GM23338 (cell line): ENCODE measurements at regions not wholly inside any gene's neighbourhood (a gene's known extent, or its start where the extent isn't known, plus 50 kb on each side); places are given as distances from the start of the nearest gene placed in this dataset.

Experiments used
- ATAC-seq: fragments of 200-7000 bp; cut with Tn5 transposase; 3 replicates; pipeline ENCODE4 v1.9.1; 2020
- DNase-seq: peaks from one replicate; pipeline ENCODE4 v3.0.0-alpha.2; 2015; ENCODE audit warnings: low spot score
- H2AFZ ChIP-seq: fragments of 200-600 bp; sonication (generic); 2 replicates; pipeline ENCODE4 v1.8.0; 2016; ENCODE audit warnings: antibody characterized with exemption, mild to moderate bottlenecking, moderate library complexity
- H3F3A ChIP-seq: fragments of 200-600 bp; sonication (generic); replicated peaks from 2 replicates; pipeline ENCODE4 v1.8.0; 2017; ENCODE audit warnings: antibody characterized with exemption, mixed run types, low read depth
- H3K27ac ChIP-seq: fragments of 200-600 bp; sonication (generic); 2 replicates; pipeline ENCODE4 v1.6.1; 2016; ENCODE audit warnings: low read depth
- H3K27me3 ChIP-seq: fragments of 200-600 bp; sonication (generic); 2 replicates; pipeline ENCODE4 v1.8.0; 2016; ENCODE audit warnings: mild to moderate bottlenecking, mixed run types, moderate library complexity; ENCODE audit not compliant: insufficient read depth
- H3K36me3 ChIP-seq: fragments of 200-600 bp; sonication (generic); 2 replicates; pipeline ENCODE4 v1.8.0; 2016; ENCODE audit warnings: mild to moderate bottlenecking; ENCODE audit not compliant: insufficient read depth
- H3K4me1 ChIP-seq: fragments of 200-600 bp; sonication (generic); 2 replicates; pipeline ENCODE4 v1.8.0; 2016; ENCODE audit warnings: mild to moderate bottlenecking, moderate library complexity; ENCODE audit not compliant: insufficient read depth
- H3K4me2 ChIP-seq: fragments of 200-600 bp; sonication (generic); 2 replicates; pipeline ENCODE4 v1.7.1; 2017; ENCODE audit warnings: mixed run types
- H3K4me3 ChIP-seq: fragments of 200-600 bp; sonication (generic); 2 replicates; pipeline ENCODE4 v1.6.1; 2016; ENCODE audit warnings: mixed run types
- H3K79me2 ChIP-seq: fragments of 200-600 bp; sonication (generic); replicated peaks from 2 replicates; pipeline ENCODE4 v1.8.0; 2017; ENCODE audit warnings: mild to moderate bottlenecking; ENCODE audit not compliant: insufficient read depth
- H3K9me2 ChIP-seq: fragments of 200-600 bp; sonication (generic); 2 replicates; pipeline ENCODE4 v1.8.0; 2017; ENCODE audit not compliant: insufficient read depth
- H4K20me1 ChIP-seq: fragments of 200-600 bp; sonication (generic); replicated peaks from 2 replicates; pipeline ENCODE4 v1.8.0; 2017; ENCODE audit warnings: mild to moderate bottlenecking; ENCODE audit not compliant: insufficient read depth
- H3K27ac Mint-ChIP-seq: 2 replicates; pipeline ENCODE4 v1.8.0; 2020; ENCODE audit warnings: inconsistent platforms, mild to moderate bottlenecking, moderate library complexity, mixed read lengths
- H3K27me3 Mint-ChIP-seq: 3 replicates; pipeline ENCODE4 v1.8.0; 2022; ENCODE audit warnings: low read depth, mild to moderate bottlenecking, moderate library complexity, mixed read lengths, inconsistent platforms; ENCODE audit not compliant: insufficient read depth, poor library complexity
- H3K36me3 Mint-ChIP-seq: 3 replicates; pipeline ENCODE4 v1.8.0; 2021; ENCODE audit warnings: low read depth, mild to moderate bottlenecking, inconsistent platforms, moderate library complexity, mixed read lengths
- H3K4me1 Mint-ChIP-seq: 3 replicates; pipeline ENCODE4 v1.8.0; 2020; ENCODE audit warnings: mild to moderate bottlenecking, inconsistent platforms, mixed read lengths
- H3K4me3 Mint-ChIP-seq: 3 replicates; pipeline ENCODE4 v1.8.0; 2021; ENCODE audit warnings: moderate library complexity, mild to moderate bottlenecking, inconsistent platforms, mixed read lengths
- H3K9me3 Mint-ChIP-seq: 3 replicates; pipeline ENCODE4 v1.8.0; 2020; ENCODE audit warnings: moderate library complexity, mild to moderate bottlenecking, inconsistent platforms, mixed read lengths
- CREB1 ChIP-seq: fragments of 250-450 bp; sonication (Bioruptor Pico); IDR thresholded peaks from 2 replicates; pipeline ENCODE4 v1.5.0; 2020; ENCODE audit warnings: low read depth, mild to moderate bottlenecking, moderate library complexity
- EZH2phosphoT487 ChIP-seq: fragments of 200-600 bp; sonication (generic); IDR thresholded peaks from one replicate; pipeline ENCODE4 v1.8.1; 2018; ENCODE audit warnings: antibody characterized with exemption; ENCODE audit not compliant: unreplicated experiment
- POLR2AphosphoS5 ChIP-seq: IDR thresholded peaks from 2 replicates; pipeline ENCODE4 v1.6.1; 2016; ENCODE audit warnings: antibody characterized with exemption, low read depth
- ZNF114 ChIP-seq: fragments of 250-450 bp; sonication (Bioruptor Pico); IDR thresholded peaks from 2 replicates; pipeline ENCODE4 v1.5.0; 2020; ENCODE audit warnings: mild to moderate bottlenecking, moderate library complexity
- TF ChIP-seq, protein P1 (sequence below): IDR thresholded peaks from one replicate; pipeline ENCODE4 v1.6.1; 2018; ENCODE audit warnings: antibody characterized with exemption; ENCODE audit not compliant: unreplicated experiment
- TF ChIP-seq, protein P2 (sequence below): fragments of 250-450 bp; sonication (Bioruptor Pico); IDR thresholded peaks from 2 replicates; pipeline ENCODE4 v1.5.0; 2020; ENCODE audit warnings: mild to moderate bottlenecking, moderate library complexity

DNA sequence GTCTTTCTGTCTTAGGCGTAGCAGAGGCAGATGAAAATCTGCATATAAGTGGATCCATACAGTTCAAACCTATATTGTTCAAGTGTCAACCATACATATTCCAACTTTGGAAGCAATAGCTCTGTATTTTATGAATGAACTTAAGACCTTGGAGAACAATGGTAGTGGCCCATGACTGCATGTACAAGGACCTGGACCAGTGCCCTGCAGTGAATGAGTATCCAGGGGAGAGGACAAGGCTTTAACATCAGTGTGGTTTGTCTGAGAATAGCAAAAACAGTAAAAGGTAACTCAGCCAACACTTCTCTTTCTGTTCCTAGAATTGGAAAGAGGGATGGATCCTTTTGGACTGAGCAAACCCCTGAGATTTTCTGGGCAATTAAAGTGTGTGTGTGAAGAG, 230.8 kb upstream of the LINC00305 start:
- H3K36me3 ChIP-seq, result no peaks in the 10 kb centered on the region
- no peak overlapping the region for H3K4me3 Mint-ChIP-seq
- TF ChIP-seq, protein P1, sequence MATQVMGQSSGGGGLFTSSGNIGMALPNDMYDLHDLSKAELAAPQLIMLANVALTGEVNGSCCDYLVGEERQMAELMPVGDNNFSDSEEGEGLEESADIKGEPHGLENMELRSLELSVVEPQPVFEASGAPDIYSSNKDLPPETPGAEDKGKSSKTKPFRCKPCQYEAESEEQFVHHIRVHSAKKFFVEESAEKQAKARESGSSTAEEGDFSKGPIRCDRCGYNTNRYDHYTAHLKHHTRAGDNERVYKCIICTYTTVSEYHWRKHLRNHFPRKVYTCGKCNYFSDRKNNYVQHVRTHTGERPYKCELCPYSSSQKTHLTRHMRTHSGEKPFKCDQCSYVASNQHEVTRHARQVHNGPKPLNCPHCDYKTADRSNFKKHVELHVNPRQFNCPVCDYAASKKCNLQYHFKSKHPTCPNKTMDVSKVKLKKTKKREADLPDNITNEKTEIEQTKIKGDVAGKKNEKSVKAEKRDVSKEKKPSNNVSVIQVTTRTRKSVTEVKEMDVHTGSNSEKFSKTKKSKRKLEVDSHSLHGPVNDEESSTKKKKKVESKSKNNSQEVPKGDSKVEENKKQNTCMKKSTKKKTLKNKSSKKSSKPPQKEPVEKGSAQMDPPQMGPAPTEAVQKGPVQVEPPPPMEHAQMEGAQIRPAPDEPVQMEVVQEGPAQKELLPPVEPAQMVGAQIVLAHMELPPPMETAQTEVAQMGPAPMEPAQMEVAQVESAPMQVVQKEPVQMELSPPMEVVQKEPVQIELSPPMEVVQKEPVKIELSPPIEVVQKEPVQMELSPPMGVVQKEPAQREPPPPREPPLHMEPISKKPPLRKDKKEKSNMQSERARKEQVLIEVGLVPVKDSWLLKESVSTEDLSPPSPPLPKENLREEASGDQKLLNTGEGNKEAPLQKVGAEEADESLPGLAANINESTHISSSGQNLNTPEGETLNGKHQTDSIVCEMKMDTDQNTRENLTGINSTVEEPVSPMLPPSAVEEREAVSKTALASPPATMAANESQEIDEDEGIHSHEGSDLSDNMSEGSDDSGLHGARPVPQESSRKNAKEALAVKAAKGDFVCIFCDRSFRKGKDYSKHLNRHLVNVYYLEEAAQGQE, result no peak
- TF ChIP-seq, protein P2, sequence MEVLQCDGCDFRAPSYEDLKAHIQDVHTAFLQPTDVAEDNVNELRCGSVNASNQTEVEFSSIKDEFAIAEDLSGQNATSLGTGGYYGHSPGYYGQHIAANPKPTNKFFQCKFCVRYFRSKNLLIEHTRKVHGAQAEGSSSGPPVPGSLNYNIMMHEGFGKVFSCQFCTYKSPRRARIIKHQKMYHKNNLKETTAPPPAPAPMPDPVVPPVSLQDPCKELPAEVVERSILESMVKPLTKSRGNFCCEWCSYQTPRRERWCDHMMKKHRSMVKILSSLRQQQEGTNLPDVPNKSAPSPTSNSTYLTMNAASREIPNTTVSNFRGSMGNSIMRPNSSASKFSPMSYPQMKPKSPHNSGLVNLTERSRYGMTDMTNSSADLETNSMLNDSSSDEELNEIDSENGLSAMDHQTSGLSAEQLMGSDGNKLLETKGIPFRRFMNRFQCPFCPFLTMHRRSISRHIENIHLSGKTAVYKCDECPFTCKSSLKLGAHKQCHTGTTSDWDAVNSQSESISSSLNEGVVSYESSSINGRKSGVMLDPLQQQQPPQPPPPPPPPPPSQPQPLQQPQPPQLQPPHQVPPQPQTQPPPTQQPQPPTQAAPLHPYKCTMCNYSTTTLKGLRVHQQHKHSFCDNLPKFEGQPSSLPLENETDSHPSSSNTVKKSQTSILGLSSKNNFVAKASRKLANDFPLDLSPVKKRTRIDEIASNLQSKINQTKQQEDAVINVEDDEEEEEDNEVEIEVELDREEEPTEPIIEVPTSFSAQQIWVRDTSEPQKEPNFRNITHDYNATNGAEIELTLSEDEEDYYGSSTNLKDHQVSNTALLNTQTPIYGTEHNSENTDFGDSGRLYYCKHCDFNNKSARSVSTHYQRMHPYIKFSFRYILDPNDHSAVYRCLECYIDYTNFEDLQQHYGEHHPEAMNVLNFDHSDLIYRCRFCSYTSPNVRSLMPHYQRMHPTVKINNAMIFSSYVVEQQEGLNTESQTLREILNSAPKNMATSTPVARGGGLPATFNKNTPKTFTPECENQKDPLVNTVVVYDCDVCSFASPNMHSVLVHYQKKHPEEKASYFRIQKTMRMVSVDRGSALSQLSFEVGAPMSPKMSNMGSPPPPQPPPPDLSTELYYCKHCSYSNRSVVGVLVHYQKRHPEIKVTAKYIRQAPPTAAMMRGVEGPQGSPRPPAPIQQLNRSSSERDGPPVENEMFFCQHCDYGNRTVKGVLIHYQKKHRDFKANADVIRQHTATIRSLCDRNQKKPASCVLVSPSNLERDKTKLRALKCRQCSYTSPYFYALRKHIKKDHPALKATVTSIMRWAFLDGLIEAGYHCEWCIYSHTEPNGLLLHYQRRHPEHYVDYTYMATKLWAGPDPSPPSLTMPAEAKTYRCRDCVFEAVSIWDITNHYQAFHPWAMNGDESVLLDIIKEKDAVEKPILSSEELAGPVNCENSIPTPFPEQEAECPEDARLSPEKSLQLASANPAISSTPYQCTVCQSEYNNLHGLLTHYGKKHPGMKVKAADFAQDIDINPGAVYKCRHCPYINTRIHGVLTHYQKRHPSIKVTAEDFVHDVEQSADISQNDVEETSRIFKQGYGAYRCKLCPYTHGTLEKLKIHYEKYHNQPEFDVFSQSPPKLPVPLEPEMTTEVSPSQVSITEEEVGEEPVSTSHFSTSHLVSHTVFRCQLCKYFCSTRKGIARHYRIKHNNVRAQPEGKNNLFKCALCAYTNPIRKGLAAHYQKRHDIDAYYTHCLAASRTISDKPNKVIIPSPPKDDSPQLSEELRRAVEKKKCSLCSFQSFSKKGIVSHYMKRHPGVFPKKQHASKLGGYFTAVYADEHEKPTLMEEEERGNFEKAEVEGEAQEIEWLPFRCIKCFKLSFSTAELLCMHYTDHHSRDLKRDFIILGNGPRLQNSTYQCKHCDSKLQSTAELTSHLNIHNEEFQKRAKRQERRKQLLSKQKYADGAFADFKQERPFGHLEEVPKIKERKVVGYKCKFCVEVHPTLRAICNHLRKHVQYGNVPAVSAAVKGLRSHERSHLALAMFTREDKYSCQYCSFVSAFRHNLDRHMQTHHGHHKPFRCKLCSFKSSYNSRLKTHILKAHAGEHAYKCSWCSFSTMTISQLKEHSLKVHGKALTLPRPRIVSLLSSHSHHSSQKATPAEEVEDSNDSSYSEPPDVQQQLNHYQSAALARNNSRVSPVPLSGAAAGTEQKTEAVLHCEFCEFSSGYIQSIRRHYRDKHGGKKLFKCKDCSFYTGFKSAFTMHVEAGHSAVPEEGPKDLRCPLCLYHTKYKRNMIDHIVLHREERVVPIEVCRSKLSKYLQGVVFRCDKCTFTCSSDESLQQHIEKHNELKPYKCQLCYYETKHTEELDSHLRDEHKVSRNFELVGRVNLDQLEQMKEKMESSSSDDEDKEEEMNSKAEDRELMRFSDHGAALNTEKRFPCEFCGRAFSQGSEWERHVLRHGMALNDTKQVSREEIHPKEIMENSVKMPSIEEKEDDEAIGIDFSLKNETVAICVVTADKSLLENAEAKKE (CRISPR knock-in tag), result no peak
- TF ChIP-seq POLR2AphosphoS5 (no peak), ZNF114 (CRISPR knock-in tag) (no peak), EZH2phosphoT487 (no peak), CREB1 (CRISPR knock-in tag) (no peak)

More for the DNA sequence above, 230.8 kb upstream of the LINC00305 start:
- Histone ChIP-seq H3K4me3 (no peak overlapping the region), H2AFZ (no peak overlapping the region), H3K27me3 (no peaks in the 10 kb centered on the region), H3K79me2 (no peaks in the 10 kb centered on the region), H4K20me1 (no peaks in the 10 kb centered on the region), H3K4me1 (no peaks in the 10 kb centered on the region), H3F3A (no peaks in the 10 kb centered on the region), H3K27ac (no peak overlapping the region), H3K9me2 (no peaks in the 10 kb centered on the region), H3K4me2 (no peak overlapping the region)
- ATAC-seq, result no peak
- Mint-ChIP-seq H3K9me3 (peaks cover 11% of the 10 kb centered on the region; the same call in 2 of the 3 replicates), H3K4me1 (peaks cover 10% of the 10 kb centered on the region; the same call in 2 of the 3 replicates), H3K27me3 (no peaks in the 10 kb centered on the region), H3K27ac (no peak overlapping the region), H3K36me3 (peaks cover 14% of the 10 kb centered on the region; the same call in 2 of the 3 replicates)
- no peak for DNase-seq
